CD1c-positive myeloid dendritic cell (primary cell): ENCODE measurements at regions not wholly inside any gene's neighbourhood (a gene's known extent, or its start where the extent isn't known, plus 50 kb on each side); places are given as distances from the start of the nearest gene placed in this dataset.
"Not testable (repeated sequence)": the region's sequence is repeated elsewhere in the genome, so short reads cannot be mapped to it uniquely, and the experiment has no call there.

Experiments
- DNase-seq: peaks from one replicate; pipeline ENCODE4 v3.0.0-alpha.2; 2016; ENCODE audit errors: extremely low spot score

DNA sequence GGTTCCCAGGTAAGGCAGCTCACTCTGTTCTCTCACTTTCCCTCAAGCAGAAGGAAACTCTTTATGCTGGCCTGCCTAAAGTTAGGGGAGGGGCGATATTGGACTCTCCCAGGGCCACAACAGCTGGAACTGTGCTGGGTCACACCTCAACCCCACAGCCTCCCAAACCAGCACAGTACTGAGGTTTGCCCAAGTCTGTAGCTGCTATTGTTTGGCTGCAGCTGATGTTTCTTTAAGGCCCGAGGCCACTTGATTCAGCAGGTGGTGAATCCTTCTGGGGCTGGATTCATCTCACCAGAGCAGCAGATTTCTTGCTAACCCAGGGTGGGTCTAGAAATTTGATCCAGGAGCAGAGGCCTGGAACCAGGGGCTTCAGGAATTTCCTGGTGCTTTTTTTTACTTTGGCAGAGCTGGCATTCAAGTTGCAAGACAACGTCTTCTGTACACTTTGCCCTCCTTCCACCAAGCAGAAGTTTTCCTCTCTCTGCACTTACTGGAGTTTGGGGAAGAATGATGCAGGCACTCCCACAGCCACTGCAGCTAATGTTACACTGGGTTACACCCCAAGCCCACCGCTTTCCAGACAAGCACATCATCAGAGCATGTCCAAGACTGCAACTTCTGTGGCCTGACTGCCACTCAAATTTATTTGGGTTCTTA, 544.7 kb upstream of the NDST4 start:
- DNase-seq, result no peak

GRCh38 chr4:115655626-115656025, 542.2 kb upstream of the NDST4 start:
- DNase-seq, result no peak

DNA sequence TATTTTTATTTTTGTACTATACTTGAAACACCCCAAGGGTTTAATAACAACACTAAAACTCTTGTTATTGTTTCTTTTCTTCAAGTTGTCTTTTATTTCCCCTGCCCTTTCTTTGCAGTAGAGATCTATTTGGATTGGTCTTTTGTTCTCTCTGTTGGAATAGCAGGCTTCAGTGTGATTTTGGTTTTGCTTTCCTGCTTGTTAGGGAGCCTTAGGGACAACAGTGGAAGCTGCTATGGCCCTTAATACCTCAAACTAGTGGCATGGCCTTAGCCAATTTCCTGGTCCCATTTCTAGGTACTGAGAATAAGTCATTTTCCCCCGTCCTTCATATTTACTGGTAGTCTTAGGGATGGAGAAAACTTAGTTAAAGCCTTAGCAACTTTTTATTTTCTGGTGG, 535.4 kb upstream of the NDST4 start:
- no peak for DNase-seq

DNA sequence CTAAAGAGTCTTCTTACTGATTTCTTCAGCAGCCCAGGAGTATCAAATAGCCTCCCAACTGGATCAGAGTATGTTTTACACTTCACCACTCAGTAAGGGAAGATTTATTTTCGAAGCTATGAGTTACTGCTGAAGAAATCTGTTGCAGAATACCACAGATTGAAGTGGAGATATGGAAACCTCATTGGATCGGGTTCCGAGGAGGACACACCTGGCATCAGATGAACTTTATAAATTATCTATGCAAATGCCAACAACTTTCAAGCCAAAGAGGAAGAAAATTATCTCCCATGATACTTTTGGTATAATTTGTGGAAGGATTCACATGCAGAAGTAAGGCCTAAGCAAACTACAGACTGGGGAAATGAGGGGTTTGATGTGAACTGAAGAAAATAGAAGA, 515.9 kb upstream of the NDST4 start:
- no peak for DNase-seq

- no peak for DNase-seq
Observed at GRCh38 chr4:115609631-115610030, 496.2 kb upstream of the NDST4 start.

DNA sequence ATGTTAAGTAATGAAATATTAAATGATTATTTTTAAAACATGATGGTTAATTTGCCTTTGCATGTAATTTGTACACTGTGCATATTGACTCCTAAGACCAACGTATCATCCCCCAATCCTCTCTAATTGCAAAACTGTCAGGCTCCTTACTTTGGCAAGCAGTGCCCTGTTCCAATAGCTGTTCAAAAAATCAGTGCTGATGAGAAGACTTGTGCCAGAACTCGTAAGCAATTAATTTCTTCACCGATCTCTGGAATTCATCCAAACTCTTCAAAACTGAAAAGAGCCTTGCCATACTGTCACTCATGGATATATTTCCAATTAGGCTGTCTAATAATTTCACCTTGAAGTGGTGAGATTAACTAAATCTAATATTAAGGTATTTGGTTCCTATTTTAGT, 493.9 kb upstream of the NDST4 start:
- DNase-seq, result no peak

DNA sequence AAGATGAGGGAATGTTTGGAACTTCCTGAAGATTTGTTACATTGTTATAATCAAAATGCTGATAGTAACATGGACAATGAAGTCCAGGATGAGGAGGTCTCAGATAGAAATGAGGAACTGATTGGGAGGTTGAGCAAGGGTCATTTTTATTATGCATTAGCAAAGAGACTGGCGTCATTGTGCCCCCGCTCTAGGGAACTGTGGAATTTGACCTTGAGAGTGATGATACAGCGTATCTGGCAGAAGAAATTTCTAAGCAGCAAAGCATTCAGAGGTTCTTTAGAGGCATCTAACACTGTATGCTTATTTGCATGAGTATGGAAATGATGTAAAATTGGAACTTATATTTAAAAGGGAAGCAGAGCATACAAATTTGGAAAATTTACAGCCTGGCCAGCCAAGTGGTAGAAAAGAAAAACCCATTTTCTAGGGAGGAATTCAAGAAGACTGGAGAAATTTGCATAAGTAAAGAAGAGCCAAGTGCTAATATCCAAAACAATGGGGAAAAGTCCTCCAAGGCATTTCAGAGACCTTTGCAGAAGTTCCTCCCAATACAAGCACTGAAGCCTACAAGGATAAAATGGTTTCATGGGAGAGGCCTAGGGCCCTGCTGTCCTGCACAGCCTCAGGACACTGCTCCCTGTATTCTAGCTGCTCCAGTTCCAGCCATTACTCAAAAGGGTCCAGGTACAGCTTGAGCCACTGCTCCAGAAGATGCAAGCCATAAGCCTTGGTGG, 483.0 kb upstream of the NDST4 start:
- no peak for DNase-seq

GRCh38 chr4:115580901-115581300, 467.5 kb upstream of the NDST4 start:
- DNase-seq, result no peak

- no peak for DNase-seq
Observed at GRCh38 chr4:115575851-115576250, 462.4 kb upstream of the NDST4 start.

GRCh38 chr4:115562506-115562905, 449.1 kb upstream of the NDST4 start:
- no peak for DNase-seq

GRCh38 chr4:115548123-115548522, 434.7 kb upstream of the NDST4 start:
- DNase-seq, result no peak

DNA sequence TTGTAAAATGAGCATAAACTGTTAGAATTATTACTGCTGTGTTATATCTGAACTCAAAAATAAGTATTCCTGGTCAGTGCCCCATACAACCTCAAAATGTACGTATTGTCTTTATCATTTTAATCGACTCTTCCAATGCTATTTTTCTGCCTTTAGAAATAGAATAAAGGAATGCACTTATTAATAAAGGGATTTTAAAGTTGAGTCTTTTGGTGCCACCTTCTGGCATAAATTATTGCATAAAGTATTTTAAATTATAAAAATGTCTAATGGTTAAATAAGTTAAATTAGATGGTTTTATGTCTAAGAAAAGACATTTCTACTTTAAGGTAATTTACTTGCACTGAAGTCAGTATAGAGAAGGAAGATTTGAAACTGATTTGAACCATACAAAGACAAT, 424.0 kb upstream of the NDST4 start:
- DNase-seq, result peak; percentile 8

- no peak for DNase-seq
Observed at GRCh38 chr4:115529126-115529525, 415.7 kb upstream of the NDST4 start.

DNA sequence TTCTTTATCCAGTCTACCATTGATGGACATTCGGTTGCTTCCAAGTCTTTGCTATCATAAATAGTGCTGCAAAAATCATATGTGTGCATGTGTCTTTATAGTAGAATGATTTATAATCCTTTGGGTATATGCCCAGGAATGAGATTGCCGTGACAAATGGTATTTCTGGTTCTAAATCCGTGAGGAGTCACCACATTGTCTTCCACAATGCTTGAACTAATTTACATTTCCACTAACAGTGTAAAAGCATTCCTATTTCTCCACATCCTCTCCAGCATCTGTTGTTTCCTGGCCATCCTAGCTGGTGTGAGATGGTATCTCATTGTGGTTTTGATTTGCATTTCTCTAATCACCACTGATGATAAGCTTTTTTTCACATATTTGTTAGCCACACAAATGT, 406.1 kb upstream of the NDST4 start:
- DNase-seq, result not testable (repeated sequence)

GRCh38 chr4:115515772-115516171, 402.4 kb upstream of the NDST4 start:
- no peak for DNase-seq

DNA sequence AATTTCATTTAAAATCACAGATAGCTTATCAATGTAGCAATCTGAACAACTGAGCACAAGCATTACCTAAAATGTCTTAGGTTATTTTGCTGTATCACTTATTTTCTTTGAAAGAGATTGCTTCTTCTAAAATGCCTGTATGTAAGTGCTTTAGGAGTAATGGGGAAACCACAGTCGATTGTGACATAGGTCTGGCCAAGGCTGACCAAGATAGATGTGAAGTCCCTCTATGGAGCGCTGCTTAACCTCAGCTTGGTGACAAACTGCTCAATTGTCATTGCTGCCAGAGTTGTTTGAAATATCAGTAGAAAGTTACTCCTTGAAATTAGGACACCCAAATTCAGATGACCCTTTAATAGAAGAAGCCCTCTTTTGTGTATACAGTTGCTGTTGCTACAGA, 401.9 kb upstream of the NDST4 start:
- DNase-seq, result no peak

DNA sequence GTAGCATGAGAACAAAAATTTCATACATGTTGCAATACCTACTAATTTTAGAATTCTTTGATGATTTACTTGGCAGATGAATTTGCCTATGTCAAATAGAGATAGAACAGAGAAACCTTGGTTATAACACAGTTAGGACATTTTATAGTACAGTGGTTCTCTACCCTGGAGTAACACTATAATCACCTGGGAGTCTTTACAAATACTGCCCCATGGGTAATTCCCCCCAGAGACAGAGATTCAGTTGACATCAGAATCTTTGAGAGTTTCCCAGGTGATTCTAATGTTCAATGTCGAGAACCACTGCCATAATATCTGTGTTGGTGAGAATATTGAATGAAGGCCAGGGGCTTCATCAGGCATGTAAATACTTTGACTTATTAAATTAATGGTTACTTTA, 401.3 kb upstream of the NDST4 start:
- no peak for DNase-seq

DNA sequence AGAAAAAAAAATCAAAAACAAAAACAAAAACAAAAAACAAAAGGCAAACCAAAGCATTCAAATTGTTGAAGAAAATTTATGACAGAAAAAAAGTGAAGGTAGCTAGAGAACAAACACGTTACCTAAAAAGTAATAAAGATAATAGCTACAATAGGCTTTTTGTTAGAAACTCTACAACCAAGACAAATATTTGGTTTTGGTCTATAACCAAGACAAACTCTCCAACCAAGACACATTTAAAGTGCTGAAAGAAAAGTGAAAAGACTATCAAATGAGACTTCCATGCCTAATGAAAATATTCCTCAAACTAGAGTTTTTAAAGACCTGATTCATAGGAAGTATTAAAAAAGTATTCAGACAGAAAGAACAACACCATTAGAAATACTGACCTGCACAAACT, 391.9 kb upstream of the NDST4 start:
- no peak for DNase-seq

- no peak for DNase-seq
Observed at GRCh38 chr4:115501656-115502055, 388.2 kb upstream of the NDST4 start.

DNA sequence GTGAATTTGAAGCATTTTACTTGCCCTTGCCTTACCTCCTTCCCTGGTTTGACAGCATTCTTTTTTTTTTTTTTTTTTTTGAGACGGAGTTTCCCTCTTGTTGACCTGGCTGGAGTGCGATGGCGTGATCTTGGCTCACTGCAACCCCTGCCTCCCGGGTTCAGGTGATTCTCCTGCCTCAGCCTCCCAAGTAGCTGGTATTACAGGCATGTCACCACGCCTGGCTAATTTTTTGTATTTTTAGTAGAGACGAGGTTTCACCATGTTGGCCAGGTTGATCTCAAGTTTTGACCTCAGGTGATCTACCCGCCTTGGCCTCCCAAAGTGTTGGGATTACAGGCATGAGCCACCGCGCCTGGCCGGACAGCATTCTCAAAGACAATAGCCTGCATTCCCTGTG, 380.4 kb upstream of the NDST4 start:
- not testable (repeated sequence) for DNase-seq

GRCh38 chr4:115491686-115492085, 378.3 kb upstream of the NDST4 start:
- no peak for DNase-seq

DNA sequence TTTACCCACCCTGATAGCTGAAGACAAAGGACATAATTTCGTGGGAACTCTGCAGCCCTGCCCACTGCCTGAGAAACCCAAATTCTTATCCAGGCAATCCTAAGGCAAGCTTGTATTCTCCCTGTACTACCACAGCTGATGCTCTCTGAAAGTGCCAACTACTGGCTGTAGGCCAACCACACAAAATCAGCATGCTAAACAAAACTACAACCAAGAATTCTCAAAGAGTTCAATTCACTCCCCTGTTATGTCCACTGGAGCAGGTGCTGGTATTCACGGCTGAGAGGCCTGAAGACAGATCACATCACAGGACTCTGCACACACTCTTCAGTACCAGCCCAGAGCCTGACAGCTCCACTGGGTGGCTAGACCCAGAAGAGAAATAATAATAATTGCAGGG, 375.9 kb upstream of the NDST4 start:
- no peak for DNase-seq

GRCh38 chr4:115485402-115485801, 372.0 kb upstream of the NDST4 start:
- no peak for DNase-seq

DNA sequence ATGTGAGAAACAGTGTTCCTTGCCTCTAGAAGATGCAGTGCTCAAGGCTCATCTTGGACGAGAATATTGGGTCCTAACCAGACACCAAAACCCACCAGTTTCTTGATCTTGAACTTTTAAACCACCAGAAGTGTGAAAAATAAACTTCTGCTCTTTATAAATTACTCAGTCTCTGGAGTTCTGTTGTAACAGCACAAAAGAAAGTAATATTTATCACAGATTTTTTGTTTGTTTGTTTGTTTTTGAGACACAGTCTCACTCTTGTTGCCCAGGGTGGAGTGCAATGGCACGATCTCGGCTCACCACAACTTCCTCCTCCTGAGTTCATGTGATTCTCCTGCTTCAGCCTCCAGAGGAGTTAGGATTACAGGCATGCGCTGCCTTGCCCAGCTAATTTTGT, 371.1 kb upstream of the NDST4 start:
- DNase-seq, result no peak
